ENCODE measurements at regions not wholly inside any gene's neighbourhood (a gene's known extent, or its start where the extent isn't known, plus 50 kb on each side); places are given as distances from the start of the nearest gene placed in this dataset.

- Histone ChIP-seq H3K4me2 (no peak overlapping the region), H3K4me3 (no peak overlapping the region), H3K4me1 (no peaks in the 10 kb centered on the region), H3K9me3 (no peaks in the 10 kb centered on the region), H3K27ac (no peak overlapping the region)
- TF ChIP-seq TFCP2L1 (CRISPR knock-in tag; IDR thresholded peaks at IDR 0.05) (no peak), SREBF2 (IDR thresholded peaks at IDR 0.05) (no peak)
- 68% methylated on average over 1 of the region's 1 CpG for WGBS (ENCODE audit: missing lambda C conversion rate)
- ATAC-seq = no peak
- POLR2A ChIA-PET = no interaction called here
- FAIRE-seq = no peak
- no peak for DNase-seq (ENCODE audit: low read depth in 1 of 2, low spot score in 1 of 2)
- CTCF ChIA-PET = no interaction called here
These were observed 432.7 kb downstream of the SLITRK5 start for GRCh38 chr13:88103824-88104223.

GRCh38 chr13:88104576-88104975 is 433.4 kb downstream of the SLITRK5 start:
- 70% methylated on average over 1 of the region's 1 CpG for WGBS (ENCODE audit: missing lambda C conversion rate)
- CTCF ChIA-PET = no interaction called here
- H3K9me3 ChIP-seq = no peaks in the 10 kb centered on the region
- TF ChIP-seq ZFP36 (IDR thresholded peaks at IDR 0.05; ENCODE audit: borderline replicate concordance, partially characterized antibody) (no peak), TFCP2L1 (CRISPR knock-in tag; IDR thresholded peaks at IDR 0.05) (no peak), CHD2 (IDR thresholded peaks at IDR 0.05; ENCODE audit: low read length, partially characterized antibody) (no peak), EHF (CRISPR knock-in tag; IDR thresholded peaks at IDR 0.05) (no peak), SREBF2 (IDR thresholded peaks at IDR 0.05) (no peak), ATOH8 (CRISPR knock-in tag; IDR thresholded peaks at IDR 0.05; ENCODE audit: low read depth) (no peak), RNF2 (IDR thresholded peaks at IDR 0.05; ENCODE audit: borderline replicate concordance, low read depth) (no peak), BCL3 (IDR thresholded peaks at IDR 0.05) (no peak), FOSL2 (IDR thresholded peaks at IDR 0.05) (no peak), FOSL2 (CRISPR knock-in tag; IDR thresholded peaks at IDR 0.05) (no peak), PHF8 (IDR thresholded peaks at IDR 0.05; ENCODE audit: borderline replicate concordance, low read depth) (no peak), JUN (IDR thresholded peaks at IDR 0.05) (no peak), SMC3 (IDR thresholded peaks at IDR 0.05) (no peak), NR3C1 (IDR thresholded peaks at IDR 0.05) (no peak), E2F6 (IDR thresholded peaks at IDR 0.05; ENCODE audit: borderline replicate concordance, low read depth) (no peak), TP53 (CRISPR knock-in tag; IDR thresholded peaks at IDR 0.05) (no peak), KDM1A (IDR thresholded peaks at IDR 0.05; ENCODE audit: low read depth) (no peak)
- ATAC-seq (no peak), DNase-seq (ENCODE audit: low read depth in 1 of 2, low spot score in 1 of 2) (no peak), FAIRE-seq (no peak)
- no peaks in the 10 kb centered on the region for H3K4me1 ChIP-seq
- POLR2A ChIA-PET = no interaction called here
- H3K4me3 ChIP-seq = no peak overlapping the region
- H3K4me2 ChIP-seq = no peak overlapping the region
- no peak overlapping the region for H3K27ac ChIP-seq

- WGBS (ENCODE audit: missing lambda C conversion rate) = 33% methylated on average over 6 of the region's 6 CpGs
- no peak overlapping the region for H3K27ac ChIP-seq
- ChIA-PET POLR2A (no interaction called here), CTCF (no interaction called here)
- DNase-seq (ENCODE audit: low read depth in 1 of 2, low spot score in 1 of 2) (no peak), ATAC-seq (no peak), FAIRE-seq (no peak)
- no peaks in the 10 kb centered on the region for H3K9me3 ChIP-seq
- H3K4me1 ChIP-seq = no peaks in the 10 kb centered on the region
- no peak overlapping the region for H3K4me3 ChIP-seq
- H3K4me2 ChIP-seq = no peak overlapping the region
- no peak for TF ChIP-seq FOSB (CRISPR knock-in tag; IDR thresholded peaks at IDR 0.05)
- TF ChIP-seq HOXB5 (CRISPR knock-in tag; IDR thresholded peaks at IDR 0.05) = no peak
- no peak for TF ChIP-seq MYC (IDR thresholded peaks at IDR 0.05; ENCODE audit: borderline replicate concordance, low read length)
- no peak for TF ChIP-seq ZNF302 (CRISPR knock-in tag; IDR thresholded peaks at IDR 0.05)
- TF ChIP-seq MAZ (IDR thresholded peaks at IDR 0.05; ENCODE audit: borderline replicate concordance, low read depth, low read length) = no peak
- no peak for TF ChIP-seq NPAS2 (CRISPR knock-in tag; IDR thresholded peaks at IDR 0.05; ENCODE audit: borderline replicate concordance)
- TF ChIP-seq JUNB (IDR thresholded peaks at IDR 0.05) = no peak
- no peak for TF ChIP-seq EHMT2 (IDR thresholded peaks at IDR 0.05; ENCODE audit: low read depth)
- no peak for TF ChIP-seq CHD4 (IDR thresholded peaks at IDR 0.05; ENCODE audit: borderline replicate concordance)
- no peak for TF ChIP-seq RNF2 (IDR thresholded peaks at IDR 0.05; ENCODE audit: borderline replicate concordance, low read depth)
- no peak for TF ChIP-seq HDAC2 (IDR thresholded peaks at IDR 0.05)
- TF ChIP-seq RCOR1 (IDR thresholded peaks at IDR 0.05; ENCODE audit: low read depth, low read length) = no peak
- no peak for TF ChIP-seq HMGXB4 (CRISPR knock-in tag; IDR thresholded peaks at IDR 0.05; ENCODE audit: borderline replicate concordance)
- no peak for TF ChIP-seq FOSL2 (IDR thresholded peaks at IDR 0.05)
- TF ChIP-seq FOSL2 (CRISPR knock-in tag; IDR thresholded peaks at IDR 0.05) = no peak
- TF ChIP-seq KDM1A (IDR thresholded peaks at IDR 0.05; ENCODE audit: low read depth) = no peak
- no peak for TF ChIP-seq USF2 (IDR thresholded peaks at IDR 0.05)
- TF ChIP-seq RAD21 (conservative IDR thresholded peaks at IDR 0.05 in 1 of 2, IDR thresholded peaks at IDR 0.05 in 1 of 2) = no peak
- TF ChIP-seq PHF8 (IDR thresholded peaks at IDR 0.05; ENCODE audit: borderline replicate concordance, low read depth) = no peak
- TF ChIP-seq SMC3 (IDR thresholded peaks at IDR 0.05) = no peak
These were observed 436.4 kb downstream of the SLITRK5 start for GRCh38 chr13:88107570-88107969.
